Urinary bladder (tissue), 4 donors: ENCODE measurements at regions not wholly inside any gene's neighbourhood (a gene's known extent, or its start where the extent isn't known, plus 50 kb on each side); places are given as distances from the start of the nearest gene placed in this dataset. TPM values are rescaled to one million over a fixed set of nuclear protein-coding genes. Genes with fewer than 3 reads are reported as not detected.

Experiments used
- DNase-seq: peaks from one replicate; pipeline ENCODE4 v3.0.0-alpha.2; 2015; ENCODE audit errors: extremely low spot score
- H3K27ac ChIP-seq: one replicate; pipeline ENCODE4 v1.5.1; 2013; ENCODE audit warnings: low read depth, mild to moderate bottlenecking, moderate library complexity
- H3K36me3 ChIP-seq: one replicate; pipeline ENCODE4 v1.6.1; 2013; ENCODE audit warnings: mild to moderate bottlenecking, moderate library complexity; ENCODE audit not compliant: insufficient read depth
- H3K4me1 ChIP-seq: one replicate; pipeline ENCODE4 v1.6.1; 2013; ENCODE audit warnings: mild to moderate bottlenecking, moderate library complexity; ENCODE audit not compliant: insufficient read depth
- H3K4me3 ChIP-seq: one replicate; pipeline ENCODE4 v1.5.1; 2013; ENCODE audit warnings: low read depth, low read length
- WGBS: extraction: QIAGEN DNeasy Blood & Tissue Kit; methylation state at CpG from one replicate; pipeline ENCODE4 v1.1.7; 2013; 5-methylcytosine and 5-hydroxymethylcytosine counted together
- small RNA-seq: library from RNA; depleted of rRNA; stranded (forward); fragments of <200 nt; gene quantifications from one replicate; pipeline ENCODE3, GENCODE V24; 2014
- donor health status: healthy with polysubstance abuse.
- donor health status: healthy.

DNA sequence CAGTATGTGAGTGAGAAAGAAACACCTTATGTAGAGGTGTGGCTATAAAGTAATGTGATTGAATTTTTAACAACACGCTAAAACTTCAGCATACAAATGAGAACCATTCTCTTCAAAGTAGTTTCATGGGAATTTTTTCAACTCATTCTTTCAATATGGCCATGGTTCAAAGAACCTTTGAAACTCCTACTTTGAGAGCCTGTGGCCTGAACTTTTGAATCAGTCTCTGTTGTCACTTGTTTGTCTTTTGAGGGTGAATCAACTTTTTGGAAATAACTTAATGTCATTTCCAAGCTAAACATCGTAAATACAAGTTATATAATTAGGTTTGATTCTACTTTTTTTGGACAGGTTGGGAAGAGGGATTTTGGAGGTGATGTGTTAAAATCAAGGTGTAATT lies 49.9 kb upstream of the CASK start:
- no peaks in the 10 kb centered on the region for H3K36me3 ChIP-seq
- WGBS, result 92% methylated on average over 2 of the region's 2 CpGs
- H3K27ac ChIP-seq, result no peak overlapping the region
- no peaks in the 10 kb centered on the region for H3K4me1 ChIP-seq
- no peak overlapping the region for H3K4me3 ChIP-seq
- no peak for DNase-seq

Small RNA genes lying in the stretch of these regions (small RNA-seq; reads per million reads assigned to genes)
- gene RNU6-1124P, result not detected
- gene RNU6-630P, result not detected
- not detected for gene Z92545.1
